ENCODE measurements at regions not wholly inside any gene's neighbourhood (a gene's known extent, or its start where the extent isn't known, plus 50 kb on each side); places are given as distances from the start of the nearest gene placed in this dataset.

GRCh38 chr6:82063574-82063973, 184.0 kb downstream of the IBTK start:
- Histone ChIP-seq H4K20me1 (ENCODE audit: control insufficient read depth, insufficient read depth, insufficient read length) (no peaks in the 10 kb centered on the region), H3T11ph (ENCODE audit: low read length) (no peak overlapping the region), H3K79me2 (ENCODE audit: insufficient read depth, low read length) (no peaks in the 10 kb centered on the region), H3K9ac (ENCODE audit: extremely low read depth, insufficient read length, low read length) (no peak overlapping the region), H3K23me2 (ENCODE audit: insufficient read length, low read depth, low read length, poor library complexity, severe bottlenecking) (no peaks in the 10 kb centered on the region), H3K79me1 (ENCODE audit: insufficient read depth, low read depth, low read length, poor library complexity, severe bottlenecking) (no peaks in the 10 kb centered on the region), H3K27me3 (ENCODE audit: insufficient read depth, low read length) (no peaks in the 10 kb centered on the region), H3K9me3 (ENCODE audit: control insufficient read depth, low read depth, low read length) (no peaks in the 10 kb centered on the region), H2AFZ (ENCODE audit: low read length) (no peak overlapping the region), H3K4me1 (ENCODE audit: insufficient read depth, low read length) (no peaks in the 10 kb centered on the region), H2BK12ac (ENCODE audit: insufficient read length, low read depth, low read length) (no peak overlapping the region), H4K5ac (ENCODE audit: insufficient read length, low read depth, low read length) (no peak overlapping the region), H3K18ac (ENCODE audit: insufficient read length, low read depth, low read length) (no peak overlapping the region), H2BK20ac (ENCODE audit: low read depth, low read length, poor library complexity, severe bottlenecking) (no peak overlapping the region), H4K91ac (ENCODE audit: insufficient read length, low read depth, low read length) (no peak overlapping the region), H3K4ac (ENCODE audit: low read depth, low read length) (no peak overlapping the region), H4K8ac (replicated peaks; ENCODE audit: insufficient read length, low read depth, low read length) (no peak overlapping the region), H3K23ac (ENCODE audit: insufficient read length, low read depth, low read length) (no peak overlapping the region), H2AK5ac (ENCODE audit: insufficient read length, low read length) (no peak overlapping the region), H3K27ac (ENCODE audit: insufficient read length, low read depth, low read length) (no peak overlapping the region), H2BK5ac (ENCODE audit: insufficient read length, low read length) (no peak overlapping the region), H3K14ac (ENCODE audit: insufficient read depth, low read length) (no peak overlapping the region), H3K4me2 (ENCODE audit: insufficient read depth, insufficient read length, low read length) (no peak overlapping the region), H3K56ac (ENCODE audit: insufficient read length, low read depth, low read length) (no peak overlapping the region), H2BK15ac (ENCODE audit: low read depth, low read length) (no peak overlapping the region), H2BK120ac (ENCODE audit: low read depth, low read length, poor library complexity, severe bottlenecking) (no peak overlapping the region)
- TF ChIP-seq CTCF (conservative IDR thresholded peaks at IDR 0.05) = no peak
- no peaks in the 10 kb centered on the region for H3K27me3 Mint-ChIP-seq (ENCODE audit: low read depth)
- no peaks in the 10 kb centered on the region for H3K9me3 Mint-ChIP-seq
- H3K4me3 Mint-ChIP-seq = no peak overlapping the region
- no peak for DNase-seq
- H3K4me1 Mint-ChIP-seq = no peaks in the 10 kb centered on the region
- no CpG with 5 or more reads among the region's 3 CpGs for WGBS (ENCODE audit: extremely low coverage, insufficient read length, low lambda C conversion rate)
- no peak overlapping the region for H3K27ac Mint-ChIP-seq
- no peaks in the 10 kb centered on the region for H3K36me3 Mint-ChIP-seq (ENCODE audit: insufficient read depth in 1 of 3, low read depth in 3 of 3)

Measured in H9 (cell line).